ENCODE measurements at regions not wholly inside any gene's neighbourhood (a gene's known extent, or its start where the extent isn't known, plus 50 kb on each side); places are given as distances from the start of the nearest gene placed in this dataset.

- Histone ChIP-seq H3K4me3 (no peak overlapping the region), H3K36me3 (no peaks in the 10 kb centered on the region), H3K9me3 (no peaks in the 10 kb centered on the region), H3K27ac (no peak overlapping the region), H3K27me3 (no peaks in the 10 kb centered on the region), H3K4me1 (no peaks in the 10 kb centered on the region)
- WGBS, 2 donors (ENCODE audit: low coverage in 1 of 2) = 60 to 75% methylated on average over 1 of the region's 1 CpG
- in situ Hi-C loops (cut with MboI; ENCODE audit: low pct_ligation_motif_present in 1 of 4, low pct_unique_long_range_greater_than_20kb in 1 of 4, low sequenced_read_pairs in 3 of 4) = no loop called here
- no peak for DNase-seq
- TF ChIP-seq CTCF (IDR thresholded peaks at IDR 0.05) = no peak
- TF ChIP-seq POLR2A (IDR thresholded peaks at IDR 0.05) = no peak
- no peak for TF ChIP-seq EP300 (IDR thresholded peaks at IDR 0.05; ENCODE audit: low read depth)
- TF ChIP-seq POLR2AphosphoS5 (IDR thresholded peaks at IDR 0.05) = no peak
- intact Hi-C loops (cut with DNase I; ENCODE audit: low total_unique reads) = no loop called here
Observed at GRCh38 chr11:27773884-27774283, 73.6 kb upstream of the BDNF start.

GRCh38 chr11:27771516-27771915 lies 71.3 kb upstream of the BDNF start:
- TF ChIP-seq POLR2A (IDR thresholded peaks at IDR 0.05) (no peak), EP300 (IDR thresholded peaks at IDR 0.05; ENCODE audit: low read depth) (no peak)
- Histone ChIP-seq H3K4me3 (no peak overlapping the region), H3K27me3 (no peaks in the 10 kb centered on the region), H3K36me3 (no peaks in the 10 kb centered on the region), H3K4me1 (no peaks in the 10 kb centered on the region), H3K27ac (no peak overlapping the region), H3K9me3 (no peaks in the 10 kb centered on the region)
- in situ Hi-C loops (cut with MboI; ENCODE audit: low pct_ligation_motif_present in 1 of 4, low pct_unique_long_range_greater_than_20kb in 1 of 4, low sequenced_read_pairs in 3 of 4) = no loop called here
- DNase-seq = no peak
- intact Hi-C loops (cut with DNase I; ENCODE audit: low total_unique reads) = no loop called here

DNA sequence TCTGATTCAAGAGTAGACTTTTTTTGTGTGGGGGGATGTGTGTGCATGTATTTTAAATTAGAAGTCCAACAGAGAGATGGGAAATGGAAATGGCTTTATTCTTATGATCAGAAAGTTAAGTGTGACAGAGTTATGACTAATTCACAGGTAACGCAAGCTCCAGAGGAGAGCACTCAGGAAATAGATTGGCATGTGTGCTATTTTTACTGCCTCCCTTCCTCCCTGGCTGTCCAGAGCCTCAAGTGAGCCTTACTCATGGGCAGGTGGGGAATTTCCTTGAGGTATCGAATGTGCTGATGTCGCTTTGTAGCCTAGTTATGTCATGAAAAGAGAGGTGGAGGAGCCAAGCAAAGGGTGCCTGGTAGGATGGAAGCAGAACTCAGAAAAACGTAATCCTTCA lies 70.3 kb upstream of the BDNF start:
- TF ChIP-seq POLR2AphosphoS5 (IDR thresholded peaks at IDR 0.05) = no peak
- no peak for TF ChIP-seq POLR2A (IDR thresholded peaks at IDR 0.05)
- H3K27me3 ChIP-seq = no peaks in the 10 kb centered on the region
- WGBS, 2 donors (ENCODE audit: low coverage in 1 of 2) = 85 to 88% methylated on average over 4 of the region's 4 CpGs
- H3K4me3 ChIP-seq = no peak overlapping the region
- intact Hi-C loops (cut with DNase I; ENCODE audit: low total_unique reads) = no loop called here
- no peaks in the 10 kb centered on the region for H3K4me1 ChIP-seq
- no peak for DNase-seq
- no peaks in the 10 kb centered on the region for H3K36me3 ChIP-seq
- no peaks in the 10 kb centered on the region for H3K9me3 ChIP-seq
- no peak overlapping the region for H3K27ac ChIP-seq
- in situ Hi-C loops (cut with MboI; ENCODE audit: low pct_ligation_motif_present in 1 of 4, low pct_unique_long_range_greater_than_20kb in 1 of 4, low sequenced_read_pairs in 3 of 4) = no loop called here

DNA sequence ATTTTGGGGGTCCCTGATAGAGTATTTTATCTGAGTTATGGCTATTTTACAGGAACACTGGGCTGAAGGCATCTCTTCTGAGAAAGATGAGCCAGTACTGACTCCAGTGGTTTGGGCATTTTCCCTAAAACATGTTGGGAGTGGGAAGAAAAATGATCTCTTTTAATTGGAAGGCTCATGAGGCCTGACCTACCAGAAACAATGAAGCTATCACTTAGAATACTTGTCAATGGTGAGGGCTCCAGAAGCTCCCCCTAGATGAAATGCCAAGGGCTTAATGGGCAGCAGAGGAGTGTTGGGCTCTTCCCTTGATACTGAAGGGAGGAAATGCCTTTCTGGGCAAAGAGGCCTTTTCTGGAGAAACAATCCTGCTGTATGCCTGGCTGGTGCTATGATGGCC lies 63.5 kb upstream of the BDNF start:
- H3K36me3 ChIP-seq = no peaks in the 10 kb centered on the region
- in situ Hi-C loops (cut with MboI; ENCODE audit: low pct_ligation_motif_present in 1 of 4, low pct_unique_long_range_greater_than_20kb in 1 of 4, low sequenced_read_pairs in 3 of 4) (no loop called here), intact Hi-C loops (cut with DNase I; ENCODE audit: low total_unique reads) (no loop called here)
- H3K27ac ChIP-seq = no peak overlapping the region
- H3K9me3 ChIP-seq = no peaks in the 10 kb centered on the region
- DNase-seq = no peak
- no peak overlapping the region for H3K4me3 ChIP-seq
- no peaks in the 10 kb centered on the region for H3K4me1 ChIP-seq
- H3K27me3 ChIP-seq = no peaks in the 10 kb centered on the region
- TF ChIP-seq EP300 (IDR thresholded peaks at IDR 0.05; ENCODE audit: low read depth) (no peak), CTCF (IDR thresholded peaks at IDR 0.05) (no peak), POLR2A (IDR thresholded peaks at IDR 0.05) (no peak), POLR2AphosphoS5 (IDR thresholded peaks at IDR 0.05) (no peak)

DNA sequence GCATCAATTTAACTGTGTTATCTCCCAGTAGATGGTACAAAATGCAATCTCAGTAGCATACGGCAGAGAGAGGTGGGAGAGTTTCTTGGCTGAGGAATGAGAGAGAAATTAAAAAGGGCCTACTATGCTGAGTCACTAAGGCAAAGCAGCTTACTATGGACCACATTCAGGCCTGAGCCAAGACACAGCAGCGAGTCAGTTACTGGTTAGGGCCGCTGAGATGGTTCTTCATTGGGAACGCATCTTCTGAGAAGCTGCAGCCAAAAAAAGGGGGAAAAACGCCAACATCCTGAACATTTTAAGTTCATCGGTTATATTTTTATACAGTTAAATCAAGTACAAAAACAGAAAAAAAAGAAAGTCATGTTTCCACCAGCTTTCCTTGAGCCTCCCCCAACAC lies 61.1 kb upstream of the BDNF start:
- in situ Hi-C loops (cut with MboI; ENCODE audit: low pct_ligation_motif_present in 1 of 4, low pct_unique_long_range_greater_than_20kb in 1 of 4, low sequenced_read_pairs in 3 of 4) (no loop called here), intact Hi-C loops (cut with DNase I; ENCODE audit: low total_unique reads) (no loop called here)
- 91 to 98% methylated on average over 6 of the region's 6 CpGs for WGBS, 2 donors (ENCODE audit: low coverage in 1 of 2)
- Histone ChIP-seq H3K27ac (no peak overlapping the region), H3K27me3 (no peaks in the 10 kb centered on the region), H3K4me3 (no peak overlapping the region), H3K4me1 (no peaks in the 10 kb centered on the region), H3K36me3 (no peaks in the 10 kb centered on the region), H3K9me3 (no peaks in the 10 kb centered on the region)
- TF ChIP-seq POLR2A (IDR thresholded peaks at IDR 0.05) (no peak), POLR2AphosphoS5 (IDR thresholded peaks at IDR 0.05) (no peak), CTCF (IDR thresholded peaks at IDR 0.05) (no peak), EP300 (IDR thresholded peaks at IDR 0.05; ENCODE audit: low read depth) (no peak)
- no peak for DNase-seq
